ENCODE measurements at regions not wholly inside any gene's neighbourhood (a gene's known extent, or its start where the extent isn't known, plus 50 kb on each side); places are given as distances from the start of the nearest gene placed in this dataset.

DNA sequence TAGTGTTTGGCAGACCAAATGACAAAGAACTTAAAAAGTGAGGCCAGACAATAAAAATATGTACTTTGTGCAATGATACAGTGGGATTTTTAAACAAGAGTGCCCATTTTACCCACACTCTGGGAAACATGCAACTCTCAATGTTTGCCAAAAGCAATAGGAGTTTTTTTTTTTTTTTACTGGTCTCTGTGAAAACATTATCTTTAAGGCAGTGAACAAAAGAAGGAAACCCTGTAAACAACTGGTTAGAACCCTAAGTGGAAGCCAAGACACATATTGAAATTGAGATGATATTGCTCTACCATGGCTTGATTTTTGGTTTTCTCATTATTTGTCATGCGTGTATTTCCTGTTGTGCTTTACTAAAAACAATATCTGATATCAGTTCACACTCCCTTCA, 67.2 kb upstream of the PPP3CA start:
- TF ChIP-seq, protein P1, sequence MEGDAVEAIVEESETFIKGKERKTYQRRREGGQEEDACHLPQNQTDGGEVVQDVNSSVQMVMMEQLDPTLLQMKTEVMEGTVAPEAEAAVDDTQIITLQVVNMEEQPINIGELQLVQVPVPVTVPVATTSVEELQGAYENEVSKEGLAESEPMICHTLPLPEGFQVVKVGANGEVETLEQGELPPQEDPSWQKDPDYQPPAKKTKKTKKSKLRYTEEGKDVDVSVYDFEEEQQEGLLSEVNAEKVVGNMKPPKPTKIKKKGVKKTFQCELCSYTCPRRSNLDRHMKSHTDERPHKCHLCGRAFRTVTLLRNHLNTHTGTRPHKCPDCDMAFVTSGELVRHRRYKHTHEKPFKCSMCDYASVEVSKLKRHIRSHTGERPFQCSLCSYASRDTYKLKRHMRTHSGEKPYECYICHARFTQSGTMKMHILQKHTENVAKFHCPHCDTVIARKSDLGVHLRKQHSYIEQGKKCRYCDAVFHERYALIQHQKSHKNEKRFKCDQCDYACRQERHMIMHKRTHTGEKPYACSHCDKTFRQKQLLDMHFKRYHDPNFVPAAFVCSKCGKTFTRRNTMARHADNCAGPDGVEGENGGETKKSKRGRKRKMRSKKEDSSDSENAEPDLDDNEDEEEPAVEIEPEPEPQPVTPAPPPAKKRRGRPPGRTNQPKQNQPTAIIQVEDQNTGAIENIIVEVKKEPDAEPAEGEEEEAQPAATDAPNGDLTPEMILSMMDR (IDR thresholded peaks at IDR 0.05; ENCODE audit: borderline replicate concordance, extremely low read depth, low read length, poor library complexity, severe bottlenecking): no peak
- no peak for TF ChIP-seq EZH2 (IDR thresholded peaks at IDR 0.05; ENCODE audit: borderline replicate concordance, low read depth, low read length, severe bottlenecking)
